Dendritic cell treated with granulocyte-macrophage colony-stimulating factor and Interleukin-4, amounts not matched to agents 40 ng/mL and 50 ng/mL, for 4 days (primary cell): ENCODE measurements at regions not wholly inside any gene's neighbourhood (a gene's known extent, or its start where the extent isn't known, plus 50 kb on each side); places are given as distances from the start of the nearest gene placed in this dataset.
"Not testable (repeated sequence)": the region's sequence is repeated elsewhere in the genome, so short reads cannot be mapped to it uniquely, and the experiment has no call there.

Experiments
- H3K27ac Mint-ChIP-seq: one replicate; pipeline ENCODE4 v1.8.0; 2022; ENCODE audit warnings: mild to moderate bottlenecking, mixed read lengths
- H3K27me3 Mint-ChIP-seq: one replicate; pipeline ENCODE4 v1.8.0; 2022; ENCODE audit warnings: mild to moderate bottlenecking, mixed read lengths
- H3K36me3 Mint-ChIP-seq: one replicate; pipeline ENCODE4 v1.8.0; 2022; ENCODE audit warnings: low read depth, mixed read lengths
- H3K4me1 Mint-ChIP-seq: one replicate; pipeline ENCODE4 v1.8.0; 2022; ENCODE audit warnings: low read depth, mixed read lengths
- H3K4me3 Mint-ChIP-seq: one replicate; pipeline ENCODE4 v1.8.0; 2022; ENCODE audit warnings: mild to moderate bottlenecking, moderate library complexity, mixed read lengths
- H3K9me3 Mint-ChIP-seq: one replicate; pipeline ENCODE4 v1.8.0; 2022; ENCODE audit warnings: mixed read lengths
- intact Hi-C: fragments of 100-400 bp; cut with micrococcal nuclease; formaldehyde crosslinking; loops from one replicate; pipeline ENCODE4 v1.15.0; 2022

GRCh38 chr6:150745896-150746295 lies 119.6 kb upstream of the MTHFD1L start:
- Mint-ChIP-seq H3K27ac (no peak overlapping the region), H3K36me3 (no peaks in the 10 kb centered on the region), H3K9me3 (no peaks in the 10 kb centered on the region), H3K4me1 (no peaks in the 10 kb centered on the region), H3K4me3 (no peak overlapping the region), H3K27me3 (peaks cover 3% of the 10 kb centered on the region)
- intact Hi-C loops = no loop called here

GRCh38 chr6:150747155-150747554 lies 118.3 kb upstream of the MTHFD1L start:
- no peaks in the 10 kb centered on the region for H3K4me1 Mint-ChIP-seq
- no peak overlapping the region for H3K4me3 Mint-ChIP-seq
- no peaks in the 10 kb centered on the region for H3K36me3 Mint-ChIP-seq

GRCh38 chr6:150749091-150749670 lies 116.3 kb upstream of the MTHFD1L start:
- peaks cover 3% of the 10 kb centered on the region for H3K27me3 Mint-ChIP-seq
- H3K4me3 Mint-ChIP-seq = no peak overlapping the region
- H3K27ac Mint-ChIP-seq = no peak overlapping the region
- no peaks in the 10 kb centered on the region for H3K36me3 Mint-ChIP-seq
- intact Hi-C loops = no loop called here
- H3K9me3 Mint-ChIP-seq = no peaks in the 10 kb centered on the region
- no peaks in the 10 kb centered on the region for H3K4me1 Mint-ChIP-seq

More at GRCh38 chr6:150747155-150747554, 118.3 kb upstream of the MTHFD1L start:
- intact Hi-C loops = no loop called here
- Mint-ChIP-seq H3K27me3 (peaks cover 3% of the 10 kb centered on the region), H3K27ac (no peak overlapping the region), H3K9me3 (no peaks in the 10 kb centered on the region)

GRCh38 chr6:150751296-150751695 lies 114.2 kb upstream of the MTHFD1L start:
- Mint-ChIP-seq H3K27me3 (peaks cover 3% of the 10 kb centered on the region), H3K27ac (no peak overlapping the region), H3K9me3 (no peaks in the 10 kb centered on the region), H3K4me3 (no peak overlapping the region), H3K4me1 (no peaks in the 10 kb centered on the region), H3K36me3 (no peaks in the 10 kb centered on the region)
- intact Hi-C loops = no loop called here

- Mint-ChIP-seq H3K4me3 (no peak overlapping the region), H3K27ac (no peak overlapping the region), H3K27me3 (peaks cover 1% of the 10 kb centered on the region), H3K36me3 (no peaks in the 10 kb centered on the region), H3K4me1 (no peaks in the 10 kb centered on the region), H3K9me3 (no peaks in the 10 kb centered on the region)
- intact Hi-C loops = no loop called here
Observed at GRCh38 chr6:150752409-150752808, 113.1 kb upstream of the MTHFD1L start.

- H3K27me3 Mint-ChIP-seq = peaks cover 3% of the 10 kb centered on the region
- no peak overlapping the region for H3K27ac Mint-ChIP-seq
- H3K9me3 Mint-ChIP-seq = no peaks in the 10 kb centered on the region
- H3K4me1 Mint-ChIP-seq = no peaks in the 10 kb centered on the region
- intact Hi-C loops = no loop called here
- no peaks in the 10 kb centered on the region for H3K36me3 Mint-ChIP-seq
- no peak overlapping the region for H3K4me3 Mint-ChIP-seq
Observed at GRCh38 chr6:150753371-150754064, 112.0 kb upstream of the MTHFD1L start.

- Mint-ChIP-seq H3K4me1 (no peaks in the 10 kb centered on the region), H3K4me3 (no peak overlapping the region), H3K36me3 (no peaks in the 10 kb centered on the region), H3K27ac (no peak overlapping the region), H3K9me3 (no peaks in the 10 kb centered on the region), H3K27me3 (peaks cover 3% of the 10 kb centered on the region)
- intact Hi-C loops = no loop called here
Observed at GRCh38 chr6:150755042-150755441, 110.5 kb upstream of the MTHFD1L start.

- Mint-ChIP-seq H3K27ac (no peak overlapping the region), H3K4me1 (no peaks in the 10 kb centered on the region), H3K27me3 (peaks cover 3% of the 10 kb centered on the region), H3K4me3 (no peak overlapping the region), H3K36me3 (no peaks in the 10 kb centered on the region), H3K9me3 (no peaks in the 10 kb centered on the region)
- intact Hi-C loops = no loop called here
Observed at GRCh38 chr6:150755524-150755923, 110.0 kb upstream of the MTHFD1L start.

- H3K27me3 Mint-ChIP-seq = peaks cover 3% of the 10 kb centered on the region
- no peaks in the 10 kb centered on the region for H3K36me3 Mint-ChIP-seq
- no peak overlapping the region for H3K27ac Mint-ChIP-seq
- no peaks in the 10 kb centered on the region for H3K9me3 Mint-ChIP-seq
- H3K4me3 Mint-ChIP-seq = no peak overlapping the region
- no peaks in the 10 kb centered on the region for H3K4me1 Mint-ChIP-seq
- intact Hi-C loops = no loop called here
Observed at GRCh38 chr6:150756173-150756572, 109.3 kb upstream of the MTHFD1L start.

GRCh38 chr6:150757807-150758206 lies 107.7 kb upstream of the MTHFD1L start:
- H3K9me3 Mint-ChIP-seq, H3K36me3 Mint-ChIP-seq, H3K4me3 Mint-ChIP-seq, H3K27ac Mint-ChIP-seq, intact Hi-C loops, H3K27me3 Mint-ChIP-seq, H3K4me1 Mint-ChIP-seq: not testable (repeated sequence)

GRCh38 chr6:150759483-150759882 lies 106.0 kb upstream of the MTHFD1L start:
- Mint-ChIP-seq H3K9me3 (no peaks in the 10 kb centered on the region), H3K4me1 (no peaks in the 10 kb centered on the region), H3K4me3 (no peak overlapping the region), H3K36me3 (no peaks in the 10 kb centered on the region), H3K27me3 (peaks cover 3% of the 10 kb centered on the region), H3K27ac (no peak overlapping the region)
- intact Hi-C loops = no loop called here

- Mint-ChIP-seq H3K36me3 (no peaks in the 10 kb centered on the region), H3K4me3 (no peak overlapping the region), H3K4me1 (no peaks in the 10 kb centered on the region), H3K27me3 (peaks cover 2% of the 10 kb centered on the region), H3K9me3 (no peaks in the 10 kb centered on the region), H3K27ac (no peak overlapping the region)
- intact Hi-C loops = no loop called here
Observed at GRCh38 chr6:150761771-150762170, 103.7 kb upstream of the MTHFD1L start.

- H3K36me3 Mint-ChIP-seq = no peaks in the 10 kb centered on the region
- intact Hi-C loops = no loop called here
- no peaks in the 10 kb centered on the region for H3K4me1 Mint-ChIP-seq
- H3K9me3 Mint-ChIP-seq = no peaks in the 10 kb centered on the region
- no peak overlapping the region for H3K4me3 Mint-ChIP-seq
- peaks cover 1% of the 10 kb centered on the region for H3K27me3 Mint-ChIP-seq
- H3K27ac Mint-ChIP-seq = no peak overlapping the region
Observed at GRCh38 chr6:150764334-150765066, 101.0 kb upstream of the MTHFD1L start.

GRCh38 chr6:150765067-150765764 lies 100.3 kb upstream of the MTHFD1L start:
- Mint-ChIP-seq H3K4me3 (no peak overlapping the region), H3K27me3 (peaks cover 1% of the 10 kb centered on the region), H3K27ac (no peak overlapping the region), H3K36me3 (no peaks in the 10 kb centered on the region), H3K9me3 (no peaks in the 10 kb centered on the region), H3K4me1 (no peaks in the 10 kb centered on the region)
- intact Hi-C loops = no loop called here
